IMR-90 (cell line): ENCODE measurements at regions not wholly inside any gene's neighbourhood (a gene's known extent, or its start where the extent isn't known, plus 50 kb on each side); places are given as distances from the start of the nearest gene placed in this dataset.

Source experiments
- ATAC-seq: fragments of 200-7000 bp; cut with Tn5 transposase; 2 replicates; pipeline ENCODE4 v1.9.1; 2020; ENCODE audit warnings: low read depth, mild to moderate bottlenecking, moderate library complexity
- BruUV-seq: library from RNA; stranded (reverse); fragments of 400-500 nt; replicated peaks from 2 replicates; lab custom pipeline; 2021; lab: Mats Ljungman, UMichigan
- CTCF ChIA-PET: fragments of 300-600 bp; formaldehyde crosslinking; extraction: SDS; loops from one replicate; lab custom pipeline; 2021; ENCODE audit warnings: antibody characterized with exemption; lab: Yijun Ruan, JAX
- POLR2A ChIA-PET: fragments of 300-600 bp; sonication (Branson Sonifier 250); formaldehyde crosslinking; loops from one replicate; lab custom pipeline; 2022; ENCODE audit warnings: antibody characterized with exemption; ENCODE audit not compliant: unreplicated experiment; lab: Charles Lee
- DNase-seq: peaks from one replicate; pipeline ENCODE4 v3.0.0; 2013
- H2AFZ ChIP-seq: replicated peaks from 2 replicates; pipeline ENCODE3; 2013; ENCODE audit warnings: low read length, mild to moderate bottlenecking; ENCODE audit not compliant: poor library complexity
- H2AK5ac ChIP-seq: 2 replicates; pipeline ENCODE4 v1.6.1; 2013; ENCODE audit warnings: low read depth, low read length, inconsistent platforms
- H2AK9ac ChIP-seq: replicated peaks from 2 replicates; pipeline ENCODE3; 2013; ENCODE audit warnings: mild to moderate bottlenecking, low read depth, low read length, moderate library complexity; ENCODE audit not compliant: poor library complexity
- H2BK120ac ChIP-seq: 2 replicates; pipeline ENCODE4 v1.6.1; 2013; ENCODE audit warnings: low read depth, low read length, inconsistent platforms
- H2BK15ac ChIP-seq: 3 replicates; pipeline ENCODE4 v1.6.1; 2013; ENCODE audit warnings: low read depth, low read length, inconsistent platforms
- H2BK20ac ChIP-seq: 2 replicates; pipeline ENCODE4 v1.6.1; 2013; ENCODE audit warnings: low read depth, mild to moderate bottlenecking, inconsistent platforms, low read length, moderate library complexity
- H2BK5ac ChIP-seq: 2 replicates; pipeline ENCODE4 v1.6.1; 2013; ENCODE audit warnings: mild to moderate bottlenecking, low read depth, low read length, inconsistent platforms; ENCODE audit not compliant: poor library complexity, severe bottlenecking
- H3K14ac ChIP-seq: replicated peaks from 2 replicates; pipeline ENCODE4 v1.6.1; 2013; ENCODE audit warnings: low read depth, low read length, inconsistent platforms
- H3K18ac ChIP-seq: 2 replicates; pipeline ENCODE4 v1.6.1; 2013; ENCODE audit warnings: low read depth, low read length, control low read depth
- H3K23ac ChIP-seq: 2 replicates; pipeline ENCODE4 v1.6.1; 2013; ENCODE audit warnings: low read depth, low read length, inconsistent platforms
- H3K27ac ChIP-seq: 2 replicates; pipeline ENCODE4 v1.5.1; 2013; ENCODE audit warnings: mild to moderate bottlenecking, control low read depth, low read length; ENCODE audit not compliant: insufficient read depth
- H3K27me3 ChIP-seq: 2 replicates; pipeline ENCODE4 v1.6.1; 2013; ENCODE audit warnings: low read length; ENCODE audit not compliant: control insufficient read depth, insufficient read depth
- H3K36me3 ChIP-seq: 2 replicates; pipeline ENCODE4 v1.6.1; 2013; ENCODE audit warnings: low read length, mixed read lengths; ENCODE audit not compliant: control insufficient read depth, insufficient read depth
- H3K4ac ChIP-seq: 2 replicates; pipeline ENCODE4 v1.6.1; 2013; ENCODE audit warnings: low read depth, low read length, inconsistent platforms
- H3K4me1 ChIP-seq: 2 replicates; pipeline ENCODE4 v1.6.1; 2013; ENCODE audit warnings: low read length, mixed read lengths; ENCODE audit not compliant: control insufficient read depth, insufficient read depth
- H3K4me2 ChIP-seq: 2 replicates; pipeline ENCODE4 v1.6.1; 2013; ENCODE audit warnings: low read depth, mild to moderate bottlenecking, control low read depth, low read length, moderate library complexity
- H3K4me3 ChIP-seq: 2 replicates; pipeline ENCODE4 v1.5.1; 2013; ENCODE audit warnings: low read depth, mild to moderate bottlenecking, control low read depth, low read length, moderate library complexity; ENCODE audit not compliant: insufficient read depth
- H3K56ac ChIP-seq: 2 replicates; pipeline ENCODE4 v1.6.1; 2013; ENCODE audit warnings: low read length, inconsistent platforms; ENCODE audit not compliant: insufficient read depth; ENCODE audit errors: extremely low read depth
- H3K79me1 ChIP-seq, 2 experiments: 2 replicates each; pipeline ENCODE4 v1.6.1; 2013; ENCODE audit warnings: low read length in 2 of 2, inconsistent platforms in 1 of 2, low read depth in 1 of 2
- H3K9ac ChIP-seq: 2 replicates; pipeline ENCODE4 v1.6.1; 2013; ENCODE audit warnings: low read depth, low read length, control low read depth
- H3K9me1 ChIP-seq: 2 replicates; pipeline ENCODE4 v1.6.1; 2013; ENCODE audit warnings: low read length, inconsistent platforms; ENCODE audit not compliant: insufficient read depth
- H3K9me3 ChIP-seq: 2 replicates; pipeline ENCODE4 v1.6.1; 2013; ENCODE audit warnings: low read length; ENCODE audit not compliant: control insufficient read depth, insufficient read depth
- H4K20me1 ChIP-seq: 2 replicates; pipeline ENCODE4 v1.6.1; 2013; ENCODE audit warnings: low read length, inconsistent platforms; ENCODE audit not compliant: insufficient read depth
- H4K5ac ChIP-seq: 2 replicates; pipeline ENCODE4 v1.6.1; 2013; ENCODE audit warnings: mild to moderate bottlenecking, low read depth, low read length, control low read depth
- H4K8ac ChIP-seq, 2 experiments: 2 replicates each; pipeline ENCODE4 v1.6.1; 2013; ENCODE audit warnings: low read depth in 2 of 2, low read length in 2 of 2, control low read depth in 1 of 2, inconsistent platforms in 1 of 2
- H4K91ac ChIP-seq: 2 replicates; pipeline ENCODE4 v1.6.1; 2013; ENCODE audit warnings: low read depth, low read length, inconsistent platforms; ENCODE audit not compliant: insufficient read depth
- CHD1 ChIP-seq: IDR thresholded peaks from 2 replicates; pipeline ENCODE4 v1.6.1; 2012; ENCODE audit warnings: low read depth, low read length, improper control_type of control experiment
- MAZ ChIP-seq: IDR thresholded peaks from 2 replicates; pipeline ENCODE4 v1.6.1; 2012; ENCODE audit warnings: low read depth, mild to moderate bottlenecking, low read length, improper control_type of control experiment, moderate library complexity, borderline replicate concordance
- RAD21 ChIP-seq: IDR thresholded peaks from 2 replicates; pipeline ENCODE4 v1.6.1; 2012; ENCODE audit warnings: low read length, improper control_type of control experiment
- RCOR1 ChIP-seq: IDR thresholded peaks from 2 replicates; pipeline ENCODE4 v1.6.1; 2012; ENCODE audit warnings: mild to moderate bottlenecking, low read length, improper control_type of control experiment; ENCODE audit not compliant: insufficient replicate concordance
- RFX5 ChIP-seq: IDR thresholded peaks from 2 replicates; pipeline ENCODE4 v1.8.0; 2012; ENCODE audit warnings: low read depth, mild to moderate bottlenecking, low read length, moderate library complexity
- WGBS, 2 experiments: methylation state at CpG; one replicate each; pipeline versions ENCODE4 v1.1.5 to v1.1.7; 2013; ENCODE audit warnings: missing lambda C conversion rate in 2 of 2; ENCODE audit not compliant: insufficient read length in 1 of 2; ENCODE audit errors: extremely low coverage in 2 of 2; 5-methylcytosine and 5-hydroxymethylcytosine counted together
- dilution Hi-C: fragments of 300-500 bp; cut with HindIII; formaldehyde crosslinking; loops from one replicate; pipeline ENCODE4 v1.14.3; 2018; ENCODE audit warnings: low sequenced_read_pairs; ENCODE audit not compliant: unreplicated experiment
- in situ Hi-C: fragments of 300-500 bp; cut with MboI; formaldehyde crosslinking; loops from 3 replicates; pipeline ENCODE4 v1.14.3; 2019; ENCODE audit warnings: low sequenced_read_pairs, inconsistent platforms, mixed read lengths
- intact Hi-C: fragments of 100-400 bp; cut with micrococcal nuclease; formaldehyde crosslinking; loops from 2 replicates; pipeline ENCODE4 v1.10.0; 2022
- TF ChIP-seq, protein P1 (sequence below): fragments of 150-350 bp; IDR thresholded peaks from 2 replicates; pipeline ENCODE4 v1.6.1; 2016; ENCODE audit warnings: low read depth, mild to moderate bottlenecking, low read length, moderate library complexity, borderline replicate concordance

DNA sequence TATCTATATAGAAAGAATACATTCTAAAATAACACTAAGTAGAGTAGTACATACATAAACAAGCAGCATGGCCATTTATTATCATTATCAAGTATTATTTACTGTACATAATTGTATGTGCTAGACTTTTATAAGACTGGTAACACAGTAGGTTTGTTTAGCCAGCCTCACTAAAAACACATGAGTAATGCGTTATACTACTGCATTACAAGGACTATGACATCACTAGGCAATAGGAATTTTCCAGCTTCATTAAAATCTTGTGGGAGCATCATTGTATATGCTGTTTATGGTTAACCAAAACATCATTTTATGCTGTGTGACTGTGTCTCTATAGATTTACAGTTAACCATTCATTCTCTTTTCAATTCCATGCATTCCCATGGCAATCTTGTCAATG lies 131.7 kb upstream of the HDGFL1 start:
- Histone ChIP-seq H3K79me1 (no peaks in the 10 kb centered on the region), H3K9ac (no peak overlapping the region), H2AK5ac (no peak overlapping the region), H4K91ac (no peak overlapping the region), H3K9me1 (no peaks in the 10 kb centered on the region), H3K56ac (no peak overlapping the region), H3K4me2 (no peak overlapping the region), H3K4me3 (no peak overlapping the region), H2BK5ac (no peak overlapping the region), H3K4me1 (no peaks in the 10 kb centered on the region), H3K9me3 (no peaks in the 10 kb centered on the region), H2BK20ac (no peak overlapping the region), H3K23ac (no peak overlapping the region), H4K5ac (no peak overlapping the region), H2BK15ac (no peak overlapping the region), H3K36me3 (no peaks in the 10 kb centered on the region), H2BK120ac (no peak overlapping the region), H3K27ac (no peak overlapping the region), H3K4ac (no peak overlapping the region), H2AK9ac (no peak overlapping the region), H3K18ac (no peak overlapping the region), H4K8ac (no peak overlapping the region), H2AFZ (no peak overlapping the region), H3K14ac (no peak overlapping the region), H3K27me3 (no peaks in the 10 kb centered on the region), H4K20me1 (no peaks in the 10 kb centered on the region)
- in situ Hi-C loops: no loop called here
- BruUV-seq: no TSS peak
- no CpG with 5 or more reads among the region's 1 CpG for WGBS, 2 experiments
- dilution Hi-C loops: no loop called here
- ATAC-seq (peak; percentile 69), DNase-seq (peak; percentile 67)
- intact Hi-C loops: no loop called here
- POLR2A ChIA-PET: no interaction called here
- CTCF ChIA-PET: no interaction called here
- TF ChIP-seq RAD21 (no peak), RFX5 (no peak), CHD1 (no peak), RCOR1 (no peak), MAZ (no peak)
- TF ChIP-seq, protein P1, sequence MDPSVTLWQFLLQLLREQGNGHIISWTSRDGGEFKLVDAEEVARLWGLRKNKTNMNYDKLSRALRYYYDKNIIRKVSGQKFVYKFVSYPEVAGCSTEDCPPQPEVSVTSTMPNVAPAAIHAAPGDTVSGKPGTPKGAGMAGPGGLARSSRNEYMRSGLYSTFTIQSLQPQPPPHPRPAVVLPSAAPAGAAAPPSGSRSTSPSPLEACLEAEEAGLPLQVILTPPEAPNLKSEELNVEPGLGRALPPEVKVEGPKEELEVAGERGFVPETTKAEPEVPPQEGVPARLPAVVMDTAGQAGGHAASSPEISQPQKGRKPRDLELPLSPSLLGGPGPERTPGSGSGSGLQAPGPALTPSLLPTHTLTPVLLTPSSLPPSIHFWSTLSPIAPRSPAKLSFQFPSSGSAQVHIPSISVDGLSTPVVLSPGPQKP: no peak
